ENCODE measurements at regions not wholly inside any gene's neighbourhood (a gene's known extent, or its start where the extent isn't known, plus 50 kb on each side); places are given as distances from the start of the nearest gene placed in this dataset.

GRCh38 chr12:126667339-126667738 lies 1599.6 kb upstream of the TMEM132C start:
- TF ChIP-seq CTCF (IDR thresholded peaks at IDR 0.05) (no peak), POLR2A (IDR thresholded peaks at IDR 0.05) (no peak)
